Neural cell (in vitro differentiated cells): ENCODE measurements at regions not wholly inside any gene's neighbourhood (a gene's known extent, or its start where the extent isn't known, plus 50 kb on each side); places are given as distances from the start of the nearest gene placed in this dataset.

Experiments
- EZH2 ChIP-seq: fragments of 200-600, 300-800 bp; shearing (Covaris generic), sonication (generic); IDR thresholded peaks from 2 replicates; pipeline ENCODE4 v1.6.1; 2014; ENCODE audit warnings: antibody characterized with exemption, low read length, borderline replicate concordance, mild to moderate bottlenecking; ENCODE audit not compliant: insufficient read depth, poor library complexity, severe bottlenecking
- POLR2AphosphoS5 ChIP-seq: IDR thresholded peaks from 2 replicates; pipeline ENCODE4 v1.6.1; 2012
- TAF1 ChIP-seq: IDR thresholded peaks from 2 replicates; pipeline ENCODE4 v1.6.1; 2012; ENCODE audit warnings: low read depth
- TF ChIP-seq, protein P1 (sequence below): fragments of 450-650 bp; IDR thresholded peaks from 2 replicates; pipeline ENCODE4 v1.5.1; 2014; ENCODE audit warnings: antibody characterized with exemption, mild to moderate bottlenecking, moderate library complexity; ENCODE audit not compliant: poor library complexity, severe bottlenecking
- TF ChIP-seq, protein P2 (sequence below): IDR thresholded peaks from 2 replicates; pipeline ENCODE4 v1.6.1; 2012; ENCODE audit warnings: borderline replicate concordance

- TF ChIP-seq, protein P1, sequence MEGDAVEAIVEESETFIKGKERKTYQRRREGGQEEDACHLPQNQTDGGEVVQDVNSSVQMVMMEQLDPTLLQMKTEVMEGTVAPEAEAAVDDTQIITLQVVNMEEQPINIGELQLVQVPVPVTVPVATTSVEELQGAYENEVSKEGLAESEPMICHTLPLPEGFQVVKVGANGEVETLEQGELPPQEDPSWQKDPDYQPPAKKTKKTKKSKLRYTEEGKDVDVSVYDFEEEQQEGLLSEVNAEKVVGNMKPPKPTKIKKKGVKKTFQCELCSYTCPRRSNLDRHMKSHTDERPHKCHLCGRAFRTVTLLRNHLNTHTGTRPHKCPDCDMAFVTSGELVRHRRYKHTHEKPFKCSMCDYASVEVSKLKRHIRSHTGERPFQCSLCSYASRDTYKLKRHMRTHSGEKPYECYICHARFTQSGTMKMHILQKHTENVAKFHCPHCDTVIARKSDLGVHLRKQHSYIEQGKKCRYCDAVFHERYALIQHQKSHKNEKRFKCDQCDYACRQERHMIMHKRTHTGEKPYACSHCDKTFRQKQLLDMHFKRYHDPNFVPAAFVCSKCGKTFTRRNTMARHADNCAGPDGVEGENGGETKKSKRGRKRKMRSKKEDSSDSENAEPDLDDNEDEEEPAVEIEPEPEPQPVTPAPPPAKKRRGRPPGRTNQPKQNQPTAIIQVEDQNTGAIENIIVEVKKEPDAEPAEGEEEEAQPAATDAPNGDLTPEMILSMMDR = no peak
- no peak for TF ChIP-seq EZH2
- no peak for TF ChIP-seq TAF1
- TF ChIP-seq, protein P2, sequence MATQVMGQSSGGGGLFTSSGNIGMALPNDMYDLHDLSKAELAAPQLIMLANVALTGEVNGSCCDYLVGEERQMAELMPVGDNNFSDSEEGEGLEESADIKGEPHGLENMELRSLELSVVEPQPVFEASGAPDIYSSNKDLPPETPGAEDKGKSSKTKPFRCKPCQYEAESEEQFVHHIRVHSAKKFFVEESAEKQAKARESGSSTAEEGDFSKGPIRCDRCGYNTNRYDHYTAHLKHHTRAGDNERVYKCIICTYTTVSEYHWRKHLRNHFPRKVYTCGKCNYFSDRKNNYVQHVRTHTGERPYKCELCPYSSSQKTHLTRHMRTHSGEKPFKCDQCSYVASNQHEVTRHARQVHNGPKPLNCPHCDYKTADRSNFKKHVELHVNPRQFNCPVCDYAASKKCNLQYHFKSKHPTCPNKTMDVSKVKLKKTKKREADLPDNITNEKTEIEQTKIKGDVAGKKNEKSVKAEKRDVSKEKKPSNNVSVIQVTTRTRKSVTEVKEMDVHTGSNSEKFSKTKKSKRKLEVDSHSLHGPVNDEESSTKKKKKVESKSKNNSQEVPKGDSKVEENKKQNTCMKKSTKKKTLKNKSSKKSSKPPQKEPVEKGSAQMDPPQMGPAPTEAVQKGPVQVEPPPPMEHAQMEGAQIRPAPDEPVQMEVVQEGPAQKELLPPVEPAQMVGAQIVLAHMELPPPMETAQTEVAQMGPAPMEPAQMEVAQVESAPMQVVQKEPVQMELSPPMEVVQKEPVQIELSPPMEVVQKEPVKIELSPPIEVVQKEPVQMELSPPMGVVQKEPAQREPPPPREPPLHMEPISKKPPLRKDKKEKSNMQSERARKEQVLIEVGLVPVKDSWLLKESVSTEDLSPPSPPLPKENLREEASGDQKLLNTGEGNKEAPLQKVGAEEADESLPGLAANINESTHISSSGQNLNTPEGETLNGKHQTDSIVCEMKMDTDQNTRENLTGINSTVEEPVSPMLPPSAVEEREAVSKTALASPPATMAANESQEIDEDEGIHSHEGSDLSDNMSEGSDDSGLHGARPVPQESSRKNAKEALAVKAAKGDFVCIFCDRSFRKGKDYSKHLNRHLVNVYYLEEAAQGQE = no peak
- no peak for TF ChIP-seq POLR2AphosphoS5
These were observed 377.5 kb downstream of the LMO4 start for GRCh38 chr1:87706203-87706602.
